Tibial nerve (tissue), 4 donors: ENCODE measurements at regions not wholly inside any gene's neighbourhood (a gene's known extent, or its start where the extent isn't known, plus 50 kb on each side); places are given as distances from the start of the nearest gene placed in this dataset.
"Not testable (repeated sequence)": the region's sequence is repeated elsewhere in the genome, so short reads cannot be mapped to it uniquely, and the experiment has no call there.

Experiments used
- DNase-seq, 2 donors: peaks; one replicate each; pipeline ENCODE4 v3.0.0-alpha.2; 2019; ENCODE audit warnings: low spot score in 2 of 2
- H3K27ac ChIP-seq, 4 donors: fragments of 200-600 bp; sonication (generic) in 3 of 4; one replicate each; pipeline ENCODE4 v1.5.1; 2017 to 2019; ENCODE audit warnings: mild to moderate bottlenecking in 1 of 4
- H3K27me3 ChIP-seq, 2 donors: fragments of 200-600 bp; sonication (generic) in 1 of 2; one replicate each; pipeline versions ENCODE4 v1.5.1 to v1.6.0; 2017 to 2019
- H3K36me3 ChIP-seq, 3 donors: fragments of 200-600 bp; sonication (generic); one replicate each; pipeline ENCODE4 v1.5.1; 2018 to 2019
- H3K4me1 ChIP-seq, 4 donors: fragments of 200-600 bp; sonication (generic) in 3 of 4; one replicate each; pipeline ENCODE4 v1.5.1; 2017 to 2019
- H3K4me3 ChIP-seq, 4 donors: fragments of 200-600 bp; sonication (generic) in 3 of 4; one replicate each; pipeline ENCODE4 v1.5.1; 2017 to 2019; ENCODE audit warnings: mild to moderate bottlenecking in 1 of 4, moderate library complexity in 1 of 4
- H3K9me3 ChIP-seq, 4 donors: fragments of 200-600 bp; sonication (generic) in 3 of 4; one replicate each; pipeline ENCODE4 v1.5.1; 2017 to 2019
- CTCF ChIP-seq, 5 experiments: fragments of 200-600 bp in 3 of 5; fragments of 450-650 bp in 2 of 5; sonication (generic) in 3 of 5; IDR thresholded peaks; one replicate each; pipeline ENCODE4 v1.5.1; 2016 to 2019; ENCODE audit warnings: antibody characterized with exemption in 5 of 5, mild to moderate bottlenecking in 3 of 5, moderate library complexity in 2 of 5
- EP300 ChIP-seq, 2 donors: sonication (generic); formaldehyde crosslinking; IDR thresholded peaks; one replicate each; pipeline ENCODE4 v1.6.1; 2017; ENCODE audit warnings: antibody characterized with exemption in 2 of 2, mild to moderate bottlenecking in 1 of 2
- POLR2A ChIP-seq, 2 donors: fragments of 450-650 bp; IDR thresholded peaks; one replicate each; pipeline ENCODE4 v1.6.1; 2017; ENCODE audit warnings: antibody characterized with exemption in 2 of 2, mild to moderate bottlenecking in 2 of 2, moderate library complexity in 2 of 2
- WGBS, 2 donors: methylation state at CpG; one replicate each; pipeline ENCODE4 v1.1.5; 2018; 5-methylcytosine and 5-hydroxymethylcytosine counted together

- WGBS, 2 donors: 63 to 66% methylated on average over 3 of the region's 3 CpGs
- TF ChIP-seq EP300 (IDR thresholded peaks at IDR 0.05) (no peak), POLR2A (IDR thresholded peaks at IDR 0.05) (no peak), CTCF (IDR thresholded peaks at IDR 0.05) (no peak)
- DNase-seq: no peak
Observed at GRCh38 chr9:28518439-28518838, 945.2 kb upstream of the C9orf72 start.

GRCh38 chr9:28524309-28524708, 951.0 kb upstream of the C9orf72 start:
- H3K4me3 ChIP-seq, H3K27ac ChIP-seq, H3K36me3 ChIP-seq, H3K9me3 ChIP-seq, H3K4me1 ChIP-seq, H3K27me3 ChIP-seq, DNase-seq: not testable (repeated sequence)
- WGBS, 2 donors: 87 to 89% methylated on average over 6 of the region's 6 CpGs

More at GRCh38 chr9:28518439-28518838, 945.2 kb upstream of the C9orf72 start:
- Histone ChIP-seq H3K27ac (no peak overlapping the region), H3K4me3 (no peak overlapping the region), H3K9me3 (no peaks in the 10 kb centered on the region), H3K4me1 (no peaks in the 10 kb centered on the region), H3K27me3 (no peaks in the 10 kb centered on the region), H3K36me3 (no peaks in the 10 kb centered on the region)

- Histone ChIP-seq H3K36me3 (no peaks in the 10 kb centered on the region), H3K4me1 (no peaks in the 10 kb centered on the region), H3K27me3 (no peaks in the 10 kb centered on the region), H3K4me3 (no peak overlapping the region), H3K27ac (no peak overlapping the region), H3K9me3 (no peaks in the 10 kb centered on the region)
- 42 to 55% methylated on average over 1 of the region's 1 CpG for WGBS, 2 donors
- TF ChIP-seq CTCF (IDR thresholded peaks at IDR 0.05): no peak
- no peak for TF ChIP-seq EP300 (IDR thresholded peaks at IDR 0.05)
- no peak for TF ChIP-seq POLR2A (IDR thresholded peaks at IDR 0.05)
- DNase-seq: no peak
Observed at GRCh38 chr9:28528049-28528448, 954.8 kb upstream of the C9orf72 start.

- Histone ChIP-seq H3K4me3 (no peak overlapping the region), H3K27ac (no peak overlapping the region), H3K9me3 (no peaks in the 10 kb centered on the region), H3K36me3 (no peaks in the 10 kb centered on the region), H3K4me1 (no peaks in the 10 kb centered on the region), H3K27me3 (no peaks in the 10 kb centered on the region)
- TF ChIP-seq EP300 (IDR thresholded peaks at IDR 0.05): no peak
- no peak for TF ChIP-seq CTCF (IDR thresholded peaks at IDR 0.05)
- TF ChIP-seq POLR2A (IDR thresholded peaks at IDR 0.05): no peak
- WGBS, 2 donors: 88% methylated on average over 3 of the region's 3 CpGs
- no peak for DNase-seq
Observed at GRCh38 chr9:28538132-28538531, 964.9 kb upstream of the C9orf72 start.

- H3K36me3 ChIP-seq: no peaks in the 10 kb centered on the region
- no peak for TF ChIP-seq POLR2A (IDR thresholded peaks at IDR 0.05)
- TF ChIP-seq CTCF (IDR thresholded peaks at IDR 0.05): no peak
- no peak for TF ChIP-seq EP300 (IDR thresholded peaks at IDR 0.05)
- 55 to 72% methylated on average over 1 of the region's 1 CpG for WGBS, 2 donors
- H3K4me1 ChIP-seq: no peaks in the 10 kb centered on the region
- H3K4me3 ChIP-seq: no peak overlapping the region
- H3K27ac ChIP-seq: no peak overlapping the region
- no peaks in the 10 kb centered on the region for H3K27me3 ChIP-seq
- no peak for DNase-seq
- H3K9me3 ChIP-seq: no peaks in the 10 kb centered on the region
Observed at GRCh38 chr9:28539434-28540070, 966.3 kb upstream of the C9orf72 start.

- Histone ChIP-seq H3K9me3 (no peaks in the 10 kb centered on the region), H3K4me1 (no peaks in the 10 kb centered on the region), H3K4me3 (no peak overlapping the region), H3K36me3 (no peaks in the 10 kb centered on the region), H3K27me3 (no peaks in the 10 kb centered on the region), H3K27ac (no peak overlapping the region)
- DNase-seq: no peak
- TF ChIP-seq CTCF (IDR thresholded peaks at IDR 0.05) (no peak), EP300 (IDR thresholded peaks at IDR 0.05) (no peak), POLR2A (IDR thresholded peaks at IDR 0.05) (no peak)
- 53 to 59% methylated on average over 4 of the region's 4 CpGs for WGBS, 2 donors
Observed at GRCh38 chr9:28542928-28543327, 969.6 kb upstream of the C9orf72 start.
